Keratinocyte (primary cell): ENCODE measurements at regions not wholly inside any gene's neighbourhood (a gene's known extent, or its start where the extent isn't known, plus 50 kb on each side); places are given as distances from the start of the nearest gene placed in this dataset.

Experiments
- DNase-seq: peaks from one replicate; pipeline ENCODE4 v3.0.0-alpha.2; 2011; ENCODE audit warnings: low read depth, missing footprints, low spot score
- FAIRE-seq: peaks from 2 replicates; lab custom pipeline; 2011; peaks lifted over from hg19 to GRCh38; lab: Jason Lieb, UNC
- H2AFZ ChIP-seq: 2 replicates; pipeline ENCODE4 v1.6.0; 2012; ENCODE audit warnings: low read length, control low read depth, inconsistent platforms; ENCODE audit not compliant: control insufficient read depth
- H3K27ac ChIP-seq: 2 replicates; pipeline ENCODE4 v1.5.1; 2011; ENCODE audit warnings: low read length; ENCODE audit not compliant: control insufficient read depth, insufficient read depth
- H3K27me3 ChIP-seq: 3 replicates; pipeline ENCODE4 v1.6.0; 2011; ENCODE audit warnings: low read length; ENCODE audit not compliant: control insufficient read depth, insufficient read depth; ENCODE audit errors: extremely low read depth
- H3K36me3 ChIP-seq, 2 experiments: 2 replicates in 1 of 2; 3 replicates in 1 of 2; pipeline ENCODE4 v1.5.1; 2011; ENCODE audit warnings: low read length in 2 of 2, mild to moderate bottlenecking in 1 of 2; ENCODE audit not compliant: control insufficient read depth in 2 of 2, insufficient read depth in 2 of 2; ENCODE audit errors: extremely low read depth in 1 of 2
- H3K4me1 ChIP-seq: 3 replicates; pipeline ENCODE4 v1.5.1; 2011; ENCODE audit warnings: low read length; ENCODE audit not compliant: control insufficient read depth, insufficient read depth; ENCODE audit errors: extremely low read depth
- H3K4me2 ChIP-seq: 3 replicates; pipeline ENCODE4 v1.6.0; 2011; ENCODE audit warnings: low read depth, low read length; ENCODE audit not compliant: control insufficient read depth, insufficient read depth; ENCODE audit errors: extremely low read depth
- H3K4me3 ChIP-seq, 3 experiments: fragments of 200-600 bp in 1 of 3; sonication (generic) in 1 of 3; 2 replicates in 2 of 3; 3 replicates in 1 of 3; pipeline ENCODE4 v1.5.1; 2011 to 2016; ENCODE audit warnings: low read length in 3 of 3, mild to moderate bottlenecking in 3 of 3, control low read depth in 2 of 3, inconsistent platforms in 1 of 3, low read depth in 1 of 3, mixed read lengths in 1 of 3, mixed run types in 1 of 3, moderate library complexity in 1 of 3; ENCODE audit not compliant: control insufficient read depth in 2 of 3, insufficient read depth in 2 of 3; ENCODE audit errors: extremely low read depth in 1 of 3
- H3K79me2 ChIP-seq: 2 replicates; pipeline ENCODE4 v1.6.0; 2012; ENCODE audit warnings: low read length; ENCODE audit not compliant: control insufficient read depth, insufficient read depth
- H3K9ac ChIP-seq: 3 replicates; pipeline ENCODE4 v1.6.0; 2011; ENCODE audit warnings: low read length; ENCODE audit not compliant: control insufficient read depth, insufficient read depth; ENCODE audit errors: extremely low read depth
- H3K9me1 ChIP-seq: 3 replicates; pipeline ENCODE4 v1.6.0; 2011; ENCODE audit warnings: low read length; ENCODE audit not compliant: control insufficient read depth, insufficient read depth; ENCODE audit errors: extremely low read depth
- H3K9me3 ChIP-seq: 2 replicates; pipeline ENCODE4 v1.5.1; 2012; ENCODE audit warnings: low read depth, low read length; ENCODE audit not compliant: control insufficient read depth
- H4K20me1 ChIP-seq: 3 replicates; pipeline ENCODE4 v1.6.0; 2011; ENCODE audit warnings: low read length; ENCODE audit not compliant: control insufficient read depth, insufficient read depth; ENCODE audit errors: extremely low read depth
- EZH2 ChIP-seq: IDR thresholded peaks from one replicate; pipeline ENCODE4 v1.6.1; 2012; ENCODE audit warnings: inconsistent platforms, mild to moderate bottlenecking, low read length, moderate library complexity
- dilution Hi-C: fragments of 300-500 bp; cut with MboI; formaldehyde crosslinking; loops from one replicate; pipeline ENCODE4 v1.7.0; 2020; ENCODE audit warnings: low sequenced_read_pairs; ENCODE audit not compliant: extremely low pct_ligation_motif_present
- TF ChIP-seq, protein P1 (sequence below), 3 experiments: IDR thresholded peaks in 1 of 3; conservative IDR thresholded peaks in 1 of 3; optimal IDR thresholded peaks in 1 of 3; 2 replicates in 2 of 3; 3 replicates in 1 of 3; pipeline versions ENCODE3 to v1.5.1; 2011; ENCODE audit warnings: low read length in 3 of 3, mild to moderate bottlenecking in 3 of 3, moderate library complexity in 2 of 3, control low read depth in 1 of 3, inconsistent platforms in 1 of 3; ENCODE audit not compliant: insufficient read depth in 2 of 3; ENCODE audit errors: extremely low read depth in 1 of 3

DNA sequence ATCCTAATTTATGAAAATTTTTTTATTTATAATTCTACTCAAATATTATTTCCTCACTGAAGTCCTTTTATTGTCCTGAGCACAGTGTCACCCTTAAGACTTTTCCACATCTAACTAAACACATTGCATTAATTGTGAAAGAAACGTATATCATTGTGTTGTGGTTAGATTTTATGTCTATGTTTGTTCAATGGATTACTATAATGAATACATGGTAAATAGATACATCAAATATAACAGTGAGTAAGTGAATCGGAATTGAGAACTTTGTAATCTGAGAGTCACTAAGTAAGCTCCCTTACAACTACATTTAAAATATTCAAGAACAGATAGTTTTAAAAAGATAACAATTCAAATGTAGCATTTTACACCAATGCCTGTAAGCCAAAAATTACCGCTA, 417.6 kb upstream of the PCDH20 start:
- dilution Hi-C loops: no loop called here
- DNase-seq: no peak

DNA sequence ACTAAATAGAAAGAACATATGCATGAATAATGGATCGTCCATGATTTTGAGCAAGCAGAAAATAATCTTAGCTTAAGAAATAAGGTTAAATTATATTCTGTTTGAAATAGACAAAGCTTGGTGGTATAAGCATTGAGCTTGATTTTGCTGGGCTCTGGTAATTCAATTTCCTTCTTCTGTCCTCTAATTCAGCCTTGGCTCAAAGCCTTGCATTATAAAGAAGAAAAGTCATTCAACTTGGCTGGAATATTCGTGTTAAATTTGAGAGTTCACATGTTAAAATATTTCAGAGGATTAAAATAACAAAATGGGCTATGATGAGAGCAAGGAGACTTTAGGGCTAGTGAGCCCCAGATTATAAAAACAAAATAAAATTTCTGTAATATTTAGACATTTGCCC, 415.4 kb upstream of the PCDH20 start:
- FAIRE-seq (no peak), DNase-seq (no peak)
- Histone ChIP-seq H3K4me1 (no peaks in the 10 kb centered on the region), H4K20me1 (no peaks in the 10 kb centered on the region), H3K4me2 (no peak overlapping the region), H3K9me3 (no peaks in the 10 kb centered on the region), H3K27ac (no peak overlapping the region), H3K4me3 (no peak overlapping the region), H3K27me3 (no peaks in the 10 kb centered on the region), H3K9me1 (no peaks in the 10 kb centered on the region), H3K9ac (no peak overlapping the region), H3K36me3 (no peaks in the 10 kb centered on the region), H2AFZ (no peak overlapping the region), H3K79me2 (no peaks in the 10 kb centered on the region)
- TF ChIP-seq, protein P1, sequence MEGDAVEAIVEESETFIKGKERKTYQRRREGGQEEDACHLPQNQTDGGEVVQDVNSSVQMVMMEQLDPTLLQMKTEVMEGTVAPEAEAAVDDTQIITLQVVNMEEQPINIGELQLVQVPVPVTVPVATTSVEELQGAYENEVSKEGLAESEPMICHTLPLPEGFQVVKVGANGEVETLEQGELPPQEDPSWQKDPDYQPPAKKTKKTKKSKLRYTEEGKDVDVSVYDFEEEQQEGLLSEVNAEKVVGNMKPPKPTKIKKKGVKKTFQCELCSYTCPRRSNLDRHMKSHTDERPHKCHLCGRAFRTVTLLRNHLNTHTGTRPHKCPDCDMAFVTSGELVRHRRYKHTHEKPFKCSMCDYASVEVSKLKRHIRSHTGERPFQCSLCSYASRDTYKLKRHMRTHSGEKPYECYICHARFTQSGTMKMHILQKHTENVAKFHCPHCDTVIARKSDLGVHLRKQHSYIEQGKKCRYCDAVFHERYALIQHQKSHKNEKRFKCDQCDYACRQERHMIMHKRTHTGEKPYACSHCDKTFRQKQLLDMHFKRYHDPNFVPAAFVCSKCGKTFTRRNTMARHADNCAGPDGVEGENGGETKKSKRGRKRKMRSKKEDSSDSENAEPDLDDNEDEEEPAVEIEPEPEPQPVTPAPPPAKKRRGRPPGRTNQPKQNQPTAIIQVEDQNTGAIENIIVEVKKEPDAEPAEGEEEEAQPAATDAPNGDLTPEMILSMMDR (optimal IDR thresholded peaks at IDR 0.05 in 1 of 3, IDR thresholded peaks at IDR 0.05 in 1 of 3, conservative IDR thresholded peaks at IDR 0.05 in 1 of 3; ENCODE audit: extremely low read depth in 1 of 3, insufficient read depth in 2 of 3, low read length in 3 of 3): no peak
- TF ChIP-seq EZH2: no peak
- dilution Hi-C loops: no loop called here

More for the DNA sequence above, 417.6 kb upstream of the PCDH20 start:
- no peaks in the 10 kb centered on the region for H3K36me3 ChIP-seq
- H3K79me2 ChIP-seq: no peaks in the 10 kb centered on the region
- no peaks in the 10 kb centered on the region for H4K20me1 ChIP-seq
- FAIRE-seq: no peak
- H2AFZ ChIP-seq: no peak overlapping the region
- no peaks in the 10 kb centered on the region for H3K9me1 ChIP-seq
- H3K4me1 ChIP-seq: no peaks in the 10 kb centered on the region
- H3K27me3 ChIP-seq: no peaks in the 10 kb centered on the region
- no peak overlapping the region for H3K4me3 ChIP-seq
- H3K9me3 ChIP-seq: no peaks in the 10 kb centered on the region
- no peak overlapping the region for H3K4me2 ChIP-seq
- TF ChIP-seq, protein P1 (optimal IDR thresholded peaks at IDR 0.05 in 1 of 3, IDR thresholded peaks at IDR 0.05 in 1 of 3, conservative IDR thresholded peaks at IDR 0.05 in 1 of 3; ENCODE audit: extremely low read depth in 1 of 3, insufficient read depth in 2 of 3, low read length in 3 of 3): no peak
- TF ChIP-seq EZH2: no peak
- no peak overlapping the region for H3K9ac ChIP-seq
- no peak overlapping the region for H3K27ac ChIP-seq
